ENCODE measurements at regions not wholly inside any gene's neighbourhood (a gene's known extent, or its start where the extent isn't known, plus 50 kb on each side); places are given as distances from the start of the nearest gene placed in this dataset.

- no peak for TF ChIP-seq CTCF (IDR thresholded peaks at IDR 0.05; ENCODE audit: low read depth, low read length)
- no peak for DNase-seq (ENCODE audit: low read depth, low spot score)
- H3K4me3 ChIP-seq (ENCODE audit: low read depth, low read length) = no peak overlapping the region
- in situ Hi-C loops (cut with HindIII; ENCODE audit: low sequenced_read_pairs) = no loop called here
These were observed 96.0 kb upstream of the OTOS start for GRCh38 chr2:240236217-240237111.

DNA sequence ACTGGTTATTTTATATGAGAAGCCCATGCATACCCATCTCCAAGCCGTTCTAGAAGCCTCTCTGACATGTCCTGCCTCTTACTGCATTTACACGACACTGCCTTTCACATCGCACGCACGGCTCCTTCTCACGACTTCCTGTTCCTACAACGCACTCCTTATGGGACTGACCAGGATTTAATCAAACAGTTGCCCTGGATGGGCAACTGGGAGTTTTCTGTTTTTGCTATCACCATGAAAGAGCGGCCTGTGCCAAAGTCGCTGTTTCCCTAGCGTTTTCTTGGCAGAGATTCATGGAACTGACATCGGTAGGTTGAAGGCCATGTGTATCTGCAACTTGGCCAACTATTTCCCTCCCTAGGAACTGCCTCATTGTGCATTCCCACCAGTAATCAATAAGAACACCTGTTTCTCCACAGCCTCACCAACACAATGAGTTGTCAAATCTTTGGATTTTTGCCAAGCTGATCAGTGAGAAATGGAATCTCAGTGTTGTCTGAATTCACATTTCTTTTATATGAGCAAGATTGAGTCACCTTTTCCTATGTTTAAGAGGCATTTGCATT lies 97.2 kb upstream of the OTOS start:
- in situ Hi-C loops (cut with HindIII; ENCODE audit: low sequenced_read_pairs) = no loop called here
- DNase-seq (ENCODE audit: low read depth, low spot score) = peak; percentile 50
- no peak for TF ChIP-seq CTCF (IDR thresholded peaks at IDR 0.05; ENCODE audit: low read depth, low read length)
- no peak overlapping the region for H3K4me3 ChIP-seq (ENCODE audit: low read depth, low read length)

GRCh38 chr2:240238201-240238600 lies 97.7 kb upstream of the OTOS start:
- TF ChIP-seq CTCF (IDR thresholded peaks at IDR 0.05; ENCODE audit: low read depth, low read length) = no peak
- DNase-seq (ENCODE audit: low read depth, low spot score) = no peak
- H3K4me3 ChIP-seq (ENCODE audit: low read depth, low read length) = no peak overlapping the region
- in situ Hi-C loops (cut with HindIII; ENCODE audit: low sequenced_read_pairs) = no loop called here

DNA sequence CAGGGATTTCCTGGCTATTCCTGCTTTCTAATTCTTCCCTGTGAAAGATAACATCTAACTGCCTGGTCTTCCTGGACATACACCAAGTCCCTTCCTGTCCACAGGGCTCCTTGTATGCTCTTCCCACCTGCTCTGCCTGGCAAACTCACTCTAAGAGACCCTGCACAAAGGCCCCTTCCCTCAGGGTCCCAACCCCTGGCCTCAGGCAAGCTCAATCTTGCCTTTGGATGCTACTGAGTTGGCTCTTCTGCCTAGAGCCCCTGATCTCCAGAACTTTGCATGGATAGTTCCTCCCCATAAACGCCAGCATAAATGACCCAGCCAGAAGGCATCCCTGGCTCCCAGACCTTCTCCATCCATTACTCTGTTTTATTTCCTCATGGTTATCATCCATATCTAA lies 98.3 kb upstream of the OTOS start:
- TF ChIP-seq CTCF (IDR thresholded peaks at IDR 0.05; ENCODE audit: low read depth, low read length) = no peak
- H3K4me3 ChIP-seq (ENCODE audit: low read depth, low read length) = no peak overlapping the region
- in situ Hi-C loops (cut with HindIII; ENCODE audit: low sequenced_read_pairs) = no loop called here
- DNase-seq (ENCODE audit: low read depth, low spot score) = no peak

DNA sequence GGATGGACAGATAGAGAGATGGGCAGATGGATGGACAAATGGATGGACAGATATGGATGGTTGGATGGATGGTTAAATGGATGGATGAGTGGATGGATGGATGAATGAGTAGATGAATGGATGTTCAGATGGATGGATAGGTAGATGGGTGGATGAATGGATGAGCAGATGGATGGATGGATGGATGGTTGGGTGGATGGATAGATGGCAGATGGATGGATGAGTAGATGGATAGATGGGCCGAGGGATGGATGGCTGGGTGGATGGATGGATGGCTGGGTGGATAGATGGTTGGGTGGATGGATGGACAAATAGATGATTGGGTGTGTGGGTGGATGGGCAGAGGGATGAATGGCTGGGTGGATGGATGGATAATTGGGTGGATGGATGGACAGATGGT lies 98.9 kb upstream of the OTOS start:
- no peak overlapping the region for H3K4me3 ChIP-seq (ENCODE audit: low read depth, low read length)
- in situ Hi-C loops (cut with HindIII; ENCODE audit: low sequenced_read_pairs) = no loop called here
- no peak for TF ChIP-seq CTCF (IDR thresholded peaks at IDR 0.05; ENCODE audit: low read depth, low read length)
- DNase-seq (ENCODE audit: low read depth, low spot score) = no peak

DNA sequence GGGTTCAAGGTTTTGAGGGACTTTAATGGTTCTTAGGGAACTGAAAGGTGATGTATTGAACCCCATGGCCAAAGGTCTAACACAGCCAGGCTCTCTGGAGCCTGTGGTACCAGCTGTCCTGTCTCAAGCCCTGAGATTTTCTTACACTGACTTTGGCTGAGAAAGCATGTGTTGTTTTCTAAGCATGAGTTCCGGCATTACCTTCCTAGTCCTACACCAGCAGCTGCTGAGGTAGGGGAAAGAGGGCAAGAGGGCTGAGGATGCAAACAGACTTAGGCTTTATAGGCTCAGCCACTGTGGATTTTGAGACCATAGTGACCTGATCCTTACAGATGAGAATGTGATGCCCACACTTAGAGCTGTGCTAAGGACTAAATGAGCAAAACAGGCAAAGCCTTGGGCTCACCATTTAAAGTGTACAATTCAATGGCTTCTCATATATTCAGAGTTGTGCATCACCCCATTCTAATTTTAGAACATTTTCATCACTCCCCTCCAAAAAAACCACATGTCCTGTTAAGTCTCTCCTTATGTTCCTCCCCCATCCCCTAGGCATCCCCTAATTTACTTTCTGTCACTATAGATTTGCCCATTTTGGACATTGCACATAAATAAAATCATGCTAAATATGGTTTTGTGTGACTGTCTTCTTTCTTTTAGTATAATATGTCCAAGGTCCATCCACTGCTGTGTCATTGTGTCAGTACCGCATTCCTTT lies 99.7 kb upstream of the OTOS start:
- in situ Hi-C loops (cut with HindIII; ENCODE audit: low sequenced_read_pairs) = no loop called here
- H3K4me3 ChIP-seq (ENCODE audit: low read depth, low read length) = no peak overlapping the region
- no peak for TF ChIP-seq CTCF (IDR thresholded peaks at IDR 0.05; ENCODE audit: low read depth, low read length)
- DNase-seq (ENCODE audit: low read depth, low spot score) = no peak

All from astrocyte of the spinal cord (primary cell).